Subcutaneous abdominal adipose tissue (tissue), 5 donors: ENCODE measurements at regions not wholly inside any gene's neighbourhood (a gene's known extent, or its start where the extent isn't known, plus 50 kb on each side); places are given as distances from the start of the nearest gene placed in this dataset.
"Not testable (repeated sequence)": the region's sequence is repeated elsewhere in the genome, so short reads cannot be mapped to it uniquely, and the experiment has no call there.

Source experiments
- H3K27ac ChIP-seq: one replicate; pipeline ENCODE4 v1.7.0; 2013; ENCODE audit warnings: low read depth, mild to moderate bottlenecking, inconsistent platforms, low read length, moderate library complexity
- H3K27me3 ChIP-seq, 5 donors: one replicate each; pipeline ENCODE4 v1.7.0; 2013; ENCODE audit warnings: low read length in 5 of 5, inconsistent platforms in 1 of 5; ENCODE audit not compliant: control insufficient read depth in 5 of 5, insufficient read depth in 4 of 5
- H3K36me3 ChIP-seq, 5 donors: one replicate each; pipeline ENCODE4 v1.7.0; 2013; ENCODE audit warnings: low read length in 5 of 5; ENCODE audit not compliant: control insufficient read depth in 5 of 5, insufficient read depth in 5 of 5
- H3K4me1 ChIP-seq, 5 donors: one replicate each; pipeline ENCODE4 v1.7.0; 2013; ENCODE audit warnings: low read length in 5 of 5, mild to moderate bottlenecking in 3 of 5, moderate library complexity in 1 of 5; ENCODE audit not compliant: control insufficient read depth in 5 of 5, insufficient read depth in 5 of 5
- H3K4me3 ChIP-seq, 5 donors: one replicate each; pipeline ENCODE4 v1.7.0; 2013; ENCODE audit warnings: low read length in 5 of 5, low read depth in 1 of 5
- H3K9ac ChIP-seq, 5 donors: one replicate each; pipeline ENCODE4 v1.7.0; 2013; ENCODE audit warnings: low read length in 5 of 5, mild to moderate bottlenecking in 4 of 5, moderate library complexity in 3 of 5
- H3K9me3 ChIP-seq, 5 donors: one replicate each; pipeline ENCODE4 v1.7.0; 2013; ENCODE audit warnings: low read length in 5 of 5; ENCODE audit not compliant: control insufficient read depth in 5 of 5
- donor health status: healthy.
- donor health status: healthy.
- donor health status: healthy.
- donor health status: healthy.
- donor health status: healthy.

DNA sequence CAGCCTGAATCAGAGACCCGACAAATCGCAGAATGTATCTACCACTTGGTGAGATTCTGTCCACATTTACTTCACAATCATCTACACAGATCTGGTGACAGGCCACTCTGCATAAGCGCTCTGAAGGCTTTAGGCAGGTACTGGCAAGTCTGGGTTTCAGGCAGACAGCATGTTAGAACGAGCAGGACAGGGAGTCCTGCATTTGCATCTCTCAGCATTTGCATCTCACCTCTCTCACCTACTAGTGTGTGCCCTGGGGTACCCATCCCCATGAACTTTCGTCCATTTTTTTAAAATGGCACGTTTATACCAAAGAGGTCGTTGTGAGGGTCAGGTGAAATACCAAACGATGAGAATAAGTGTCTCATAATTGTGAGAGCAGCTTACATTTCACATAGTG, 108.2 kb downstream of the SPATA31A1 start:
- not testable (repeated sequence) for H3K27ac ChIP-seq, H3K9ac ChIP-seq

GRCh38 chr9:39464122-39464777, 108.8 kb downstream of the SPATA31A1 start:
- not testable (repeated sequence) for H3K9me3 ChIP-seq, H3K4me1 ChIP-seq, H3K27me3 ChIP-seq, H3K36me3 ChIP-seq, H3K27ac ChIP-seq
- H3K4me3 ChIP-seq, result peak overlapping the region; percentile 2 to 62 (median 53)
- peak overlapping the region in 1 of 5 donors; percentile 47 for H3K9ac ChIP-seq

More for the DNA sequence above, 108.2 kb downstream of the SPATA31A1 start:
- not testable (repeated sequence) for H3K4me1 ChIP-seq, H3K9me3 ChIP-seq, H3K27me3 ChIP-seq, H3K36me3 ChIP-seq
- peak overlapping the region; percentile 2 to 62 (median 53) for H3K4me3 ChIP-seq

- H3K4me3 ChIP-seq, H3K27ac ChIP-seq, H3K4me1 ChIP-seq, H3K27me3 ChIP-seq, H3K36me3 ChIP-seq, H3K9ac ChIP-seq, H3K9me3 ChIP-seq: not testable (repeated sequence)
Measured at GRCh38 chr9:39474499-39474898, 119.0 kb downstream of the SPATA31A1 start.

- not testable (repeated sequence) for H3K4me3 ChIP-seq, H3K9me3 ChIP-seq, H3K9ac ChIP-seq, H3K4me1 ChIP-seq, H3K27ac ChIP-seq, H3K27me3 ChIP-seq, H3K36me3 ChIP-seq
Measured at GRCh38 chr9:39483073-39483472, 127.6 kb downstream of the SPATA31A1 start.

DNA sequence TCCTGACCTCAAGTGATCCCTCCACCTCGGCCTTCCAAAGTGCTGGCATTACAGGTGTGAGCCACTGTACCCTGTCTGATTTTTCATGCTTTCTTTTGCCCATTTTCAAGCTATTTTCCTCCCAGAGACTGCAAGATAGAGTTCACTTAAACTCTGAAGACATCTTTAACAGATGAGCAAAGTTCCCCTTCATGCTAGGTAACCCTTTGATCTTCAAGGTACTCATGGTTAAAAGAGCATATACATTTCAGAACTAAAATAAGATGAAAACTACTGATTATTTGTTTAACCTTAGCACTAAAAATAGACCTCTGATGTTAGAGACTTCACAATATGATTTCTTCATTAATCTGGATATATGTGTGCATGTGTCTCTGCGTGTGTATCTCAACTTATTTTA, 128.4 kb downstream of the SPATA31A1 start:
- H3K27ac ChIP-seq, H3K9me3 ChIP-seq, H3K9ac ChIP-seq, H3K4me3 ChIP-seq, H3K4me1 ChIP-seq, H3K36me3 ChIP-seq, H3K27me3 ChIP-seq: not testable (repeated sequence)

DNA sequence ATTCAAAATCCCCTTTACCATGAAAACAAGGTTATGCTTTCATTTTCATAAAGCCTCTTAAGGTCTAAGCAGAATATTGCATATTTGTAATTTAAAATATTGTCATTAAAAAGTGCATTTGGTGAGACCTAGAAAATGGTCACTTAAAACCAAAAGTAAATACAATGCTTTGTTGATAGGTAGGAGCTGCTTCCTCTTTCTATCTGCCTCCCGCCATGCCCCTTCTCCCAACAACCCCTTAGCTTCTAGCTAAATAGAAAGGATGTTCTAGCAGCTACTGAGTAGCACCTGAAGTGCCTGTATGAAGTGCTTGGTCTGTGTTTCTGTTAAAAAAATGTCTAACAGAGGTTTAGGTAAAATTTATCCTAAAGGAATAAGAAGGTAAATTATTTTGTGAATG, 128.8 kb downstream of the SPATA31A1 start:
- H3K9me3 ChIP-seq, H3K27ac ChIP-seq, H3K36me3 ChIP-seq: not testable (repeated sequence)

DNA sequence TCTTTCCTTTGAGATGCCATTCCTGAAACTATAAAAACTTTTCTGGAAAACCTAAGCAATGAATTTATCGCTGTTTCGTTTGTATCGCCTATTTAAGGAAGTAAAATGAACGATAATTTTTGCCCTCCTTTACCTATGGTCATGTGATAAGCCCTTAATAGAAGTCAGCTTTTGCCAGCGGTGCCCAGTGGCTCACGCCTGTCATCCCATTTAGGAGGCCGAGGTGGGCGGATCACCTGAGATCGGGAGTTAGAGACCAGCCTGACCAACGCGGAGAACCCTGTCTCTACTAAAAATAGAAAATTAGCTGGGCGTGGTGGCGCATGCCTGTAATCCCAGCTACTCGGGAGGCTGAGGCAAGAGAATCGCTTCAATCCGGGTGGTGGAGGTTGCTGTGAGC, 132.0 kb downstream of the SPATA31A1 start:
- H3K36me3 ChIP-seq, H3K9me3 ChIP-seq: not testable (repeated sequence)

More for the DNA sequence above, 128.8 kb downstream of the SPATA31A1 start:
- not testable (repeated sequence) for H3K9ac ChIP-seq, H3K27me3 ChIP-seq, H3K4me1 ChIP-seq, H3K4me3 ChIP-seq

GRCh38 chr9:39496248-39496647, 140.8 kb downstream of the SPATA31A1 start:
- H3K4me1 ChIP-seq, H3K36me3 ChIP-seq, H3K4me3 ChIP-seq, H3K27ac ChIP-seq, H3K27me3 ChIP-seq, H3K9ac ChIP-seq, H3K9me3 ChIP-seq: not testable (repeated sequence)

More for the DNA sequence above, 132.0 kb downstream of the SPATA31A1 start:
- H3K4me1 ChIP-seq, H3K27me3 ChIP-seq, H3K27ac ChIP-seq, H3K9ac ChIP-seq, H3K4me3 ChIP-seq: not testable (repeated sequence)

GRCh38 chr9:39503178-39503577, 147.7 kb downstream of the SPATA31A1 start:
- not testable (repeated sequence) for H3K9ac ChIP-seq, H3K9me3 ChIP-seq, H3K4me3 ChIP-seq, H3K4me1 ChIP-seq, H3K27ac ChIP-seq, H3K27me3 ChIP-seq, H3K36me3 ChIP-seq

DNA sequence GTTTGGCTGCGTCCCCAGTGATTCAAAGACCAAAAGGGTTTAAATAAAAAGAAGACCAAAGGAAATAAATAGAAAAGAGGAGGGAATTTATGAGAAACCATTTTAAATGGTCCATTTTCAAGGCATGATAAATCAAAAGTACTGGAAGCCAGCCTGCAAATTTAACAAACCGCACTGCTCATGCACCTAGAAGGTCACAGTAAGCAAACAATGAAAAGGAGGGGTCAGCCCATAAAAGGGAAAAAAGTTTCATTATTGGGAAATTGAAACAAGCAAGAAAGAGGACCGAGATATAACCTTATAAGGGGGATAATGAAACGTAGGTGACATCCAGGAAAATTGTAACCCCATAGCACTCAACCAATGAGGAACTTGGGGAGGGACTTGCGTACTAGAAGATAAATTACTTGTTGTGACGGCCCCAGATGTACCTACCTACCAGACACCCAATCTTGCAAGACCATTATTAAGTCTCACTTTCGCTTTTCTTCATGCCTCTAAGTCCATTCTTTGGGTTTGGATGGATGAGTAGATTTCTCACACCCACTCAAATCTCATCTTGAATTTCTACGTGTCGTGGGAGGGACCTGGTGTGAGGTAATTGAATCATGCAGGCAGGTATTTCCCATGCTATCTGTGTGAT, 172.0 kb downstream of the SPATA31A1 start:
- not testable (repeated sequence) for H3K9ac ChIP-seq, H3K27me3 ChIP-seq, H3K36me3 ChIP-seq, H3K4me3 ChIP-seq, H3K4me1 ChIP-seq, H3K9me3 ChIP-seq, H3K27ac ChIP-seq
